Esophagus (tissue), 2 donors: ENCODE measurements at regions not wholly inside any gene's neighbourhood (a gene's known extent, or its start where the extent isn't known, plus 50 kb on each side); places are given as distances from the start of the nearest gene placed in this dataset.

Experiments
- H3K27ac ChIP-seq, 2 donors: one replicate each; pipeline ENCODE4 v1.5.1; 2013; ENCODE audit warnings: low read depth in 2 of 2, mild to moderate bottlenecking in 2 of 2, inconsistent platforms in 1 of 2, low read length in 1 of 2, moderate library complexity in 1 of 2
- H3K27me3 ChIP-seq, 2 donors: one replicate each; pipeline ENCODE4 v1.6.1; 2013; ENCODE audit warnings: low read length in 2 of 2, control low read depth in 1 of 2, mild to moderate bottlenecking in 1 of 2; ENCODE audit not compliant: insufficient read depth in 2 of 2, control insufficient read depth in 1 of 2
- H3K36me3 ChIP-seq, 2 donors: one replicate each; pipeline ENCODE4 v1.6.1; 2013; ENCODE audit warnings: low read length in 1 of 2; ENCODE audit not compliant: control insufficient read depth in 2 of 2, insufficient read depth in 2 of 2
- H3K4me1 ChIP-seq, 2 donors: one replicate each; pipeline ENCODE4 v1.6.1; 2013; ENCODE audit warnings: low read length in 1 of 2; ENCODE audit not compliant: control insufficient read depth in 2 of 2, insufficient read depth in 2 of 2
- H3K4me3 ChIP-seq, 2 donors: one replicate each; pipeline ENCODE4 v1.5.1; 2013; ENCODE audit warnings: low read length in 2 of 2, mild to moderate bottlenecking in 2 of 2, low read depth in 1 of 2, moderate library complexity in 1 of 2
- H3K9me3 ChIP-seq, 2 donors: one replicate each; pipeline ENCODE4 v1.6.1; 2013; ENCODE audit warnings: mild to moderate bottlenecking in 2 of 2, low read depth in 1 of 2, low read length in 1 of 2, moderate library complexity in 1 of 2; ENCODE audit not compliant: control insufficient read depth in 2 of 2, insufficient read depth in 1 of 2
- WGBS, 2 donors: extraction: QIAGEN DNeasy Blood & Tissue Kit; methylation state at CpG; one replicate each; pipeline ENCODE4 v1.1.7; 2013; 5-methylcytosine and 5-hydroxymethylcytosine counted together
- donor health status: healthy with polysubstance abuse.
- donor health status: Bipolar disorder and iron deficiency.

DNA sequence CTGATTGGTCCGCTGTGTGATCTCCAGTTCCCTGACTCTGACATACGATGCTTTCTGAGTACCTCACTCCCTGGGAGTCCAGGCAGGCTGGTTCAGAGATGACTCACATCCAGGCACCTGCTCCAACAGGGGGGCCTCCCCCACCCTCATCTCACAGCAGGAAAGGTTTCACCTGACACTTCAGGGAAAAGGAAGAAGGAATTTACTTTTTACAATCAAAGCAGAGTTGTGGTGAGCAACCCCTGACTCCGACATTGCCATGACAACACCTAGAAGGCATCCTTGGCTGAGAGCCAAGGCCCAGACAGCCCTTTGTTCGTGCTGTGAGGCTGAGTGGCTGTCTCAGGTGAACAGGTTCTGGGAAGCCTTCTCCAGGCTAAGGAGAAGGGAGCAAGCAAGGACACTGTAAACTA, 164.6 kb upstream of the GJB5 start:
- H3K4me3 ChIP-seq = no peak overlapping the region
- 26 to 28% methylated on average over 4 of the region's 4 CpGs for WGBS, 2 donors
- H3K9me3 ChIP-seq = no peaks in the 10 kb centered on the region
- peaks cover 0 to 3% of the 10 kb centered on the region in 2 donors for H3K27me3 ChIP-seq
- no peak overlapping the region for H3K27ac ChIP-seq
- no peaks in the 10 kb centered on the region for H3K4me1 ChIP-seq
- no peaks in the 10 kb centered on the region for H3K36me3 ChIP-seq

DNA sequence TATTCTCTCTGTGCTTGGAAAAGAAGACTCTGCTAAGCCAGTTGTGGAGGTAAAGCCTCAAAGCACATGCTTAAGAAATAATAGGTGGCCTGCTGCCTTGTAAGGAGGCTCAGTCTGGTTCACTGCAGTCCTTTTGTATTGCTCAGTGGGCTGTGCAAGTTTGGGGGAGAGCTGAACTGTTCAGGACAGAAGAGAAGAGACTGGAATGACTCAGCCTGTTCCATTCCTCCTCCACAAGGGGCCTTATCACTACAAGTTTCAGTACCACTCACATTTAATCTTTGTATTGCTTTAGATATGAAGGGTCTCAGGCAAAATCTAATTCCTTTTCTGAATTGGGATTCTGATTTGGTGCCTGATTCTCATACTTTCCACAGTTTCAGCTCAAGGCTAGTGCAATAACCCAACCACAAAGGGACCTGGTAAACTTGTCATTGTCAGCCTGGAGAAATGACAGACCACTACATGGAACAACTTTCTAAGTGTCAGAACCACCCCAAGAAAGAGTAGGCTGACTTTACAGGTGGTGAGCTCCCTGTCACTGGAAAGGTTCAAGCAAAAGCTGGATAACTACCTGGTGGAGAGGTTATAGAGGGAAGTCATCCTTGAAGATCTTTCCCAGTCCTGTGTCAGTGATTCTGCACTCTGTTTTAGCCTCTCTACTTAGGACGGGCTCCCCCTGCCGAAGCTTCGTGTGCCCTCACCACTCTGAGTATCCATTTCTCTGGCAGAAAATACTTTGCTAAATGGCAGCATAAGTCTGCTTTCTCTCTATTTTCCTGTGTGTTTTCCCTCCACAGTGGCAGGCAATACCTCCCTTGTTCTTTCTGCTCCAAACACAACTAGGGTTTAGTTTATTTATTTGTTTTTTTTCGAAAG, 162.9 kb upstream of the GJB5 start:
- no peak overlapping the region for H3K27ac ChIP-seq
- no peaks in the 10 kb centered on the region for H3K36me3 ChIP-seq
- H3K27me3 ChIP-seq = no peaks in the 10 kb centered on the region
- H3K9me3 ChIP-seq = no peaks in the 10 kb centered on the region
- no peaks in the 10 kb centered on the region for H3K4me1 ChIP-seq
- no peak overlapping the region for H3K4me3 ChIP-seq
- WGBS, 2 donors = 51 to 54% methylated on average over 4 of the region's 4 CpGs

GRCh38 chr1:34597877-34598514, 156.9 kb upstream of the GJB5 start:
- H3K4me3 ChIP-seq = no peak overlapping the region
- H3K27ac ChIP-seq = no peak overlapping the region
- no peaks in the 10 kb centered on the region for H3K36me3 ChIP-seq
- 23 to 25% methylated on average over 5 of the region's 5 CpGs for WGBS, 2 donors
- no peaks in the 10 kb centered on the region for H3K9me3 ChIP-seq
- peaks cover 0 to 3% of the 10 kb centered on the region in 2 donors for H3K4me1 ChIP-seq
- H3K27me3 ChIP-seq = no peaks in the 10 kb centered on the region

DNA sequence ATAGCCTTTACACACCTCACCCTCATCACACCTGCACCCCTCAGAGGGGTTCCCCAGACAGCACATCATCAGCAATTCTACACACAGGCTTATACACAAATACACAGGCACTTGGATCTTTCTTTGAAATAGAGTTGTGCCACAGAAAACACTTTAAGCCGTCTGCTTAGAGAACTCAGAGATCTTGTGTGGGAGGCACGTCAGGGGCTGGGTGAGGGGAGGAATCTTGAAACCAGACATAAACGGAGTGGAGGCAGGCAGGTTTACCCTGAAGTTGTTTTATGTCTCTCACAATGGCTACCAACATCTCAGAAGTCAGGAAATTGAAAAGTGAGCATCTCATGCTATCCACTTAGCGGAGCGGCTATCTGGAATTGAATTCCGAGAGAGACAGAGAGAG, 151.9 kb upstream of the GJB5 start:
- 63 to 67% methylated on average over 6 of the region's 6 CpGs for WGBS, 2 donors
- H3K27me3 ChIP-seq = no peaks in the 10 kb centered on the region
- H3K4me1 ChIP-seq = peaks cover 0 to under 1% of the 10 kb centered on the region in 2 donors
- H3K36me3 ChIP-seq = no peaks in the 10 kb centered on the region
- no peaks in the 10 kb centered on the region for H3K9me3 ChIP-seq
- H3K27ac ChIP-seq = no peak overlapping the region
- no peak overlapping the region for H3K4me3 ChIP-seq

DNA sequence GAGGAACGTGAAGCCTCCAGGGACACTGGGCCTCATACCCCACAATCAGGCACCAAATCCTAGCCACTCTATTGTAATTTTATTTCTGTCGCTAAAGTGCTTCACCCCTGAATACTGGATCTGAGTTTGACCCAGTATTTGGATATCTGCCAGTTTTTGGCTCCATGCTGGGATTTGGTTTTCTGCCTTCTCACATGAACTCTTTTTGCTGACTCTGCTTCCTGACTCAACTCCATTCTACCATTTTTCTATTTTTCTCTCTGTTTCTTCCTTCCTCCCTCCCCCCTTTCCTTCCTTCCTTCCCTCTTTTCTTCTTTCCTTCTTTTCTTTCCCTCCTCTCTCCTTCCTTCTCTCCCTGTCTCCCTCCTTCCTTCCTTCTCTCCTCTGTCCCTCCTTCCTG, 151.3 kb upstream of the GJB5 start:
- Histone ChIP-seq H3K9me3 (no peaks in the 10 kb centered on the region), H3K36me3 (no peaks in the 10 kb centered on the region), H3K27ac (no peak overlapping the region), H3K27me3 (no peaks in the 10 kb centered on the region), H3K4me1 (no peaks in the 10 kb centered on the region), H3K4me3 (no peak overlapping the region)
- WGBS, 2 donors = 29 to 62% methylated on average over 2 of the region's 2 CpGs

DNA sequence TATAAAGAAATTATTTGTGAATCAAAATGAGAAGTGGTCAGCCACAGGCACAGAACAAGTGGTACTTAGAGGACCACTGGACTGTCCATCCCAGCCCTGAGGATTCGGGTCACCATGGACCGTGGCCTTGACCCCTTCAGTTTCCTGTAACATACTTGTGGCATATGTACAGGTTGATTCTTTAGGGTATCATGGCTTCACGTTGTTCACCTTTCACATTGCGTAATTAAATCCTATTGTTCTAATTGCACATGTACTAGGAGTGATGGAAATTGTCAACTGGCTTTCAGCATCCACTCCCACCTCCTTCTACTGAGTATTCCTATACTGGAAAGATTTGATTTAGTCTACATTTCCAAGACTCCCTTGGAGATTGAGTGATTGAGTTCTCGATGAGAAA, 148.3 kb upstream of the GJB5 start:
- H3K9me3 ChIP-seq = no peaks in the 10 kb centered on the region
- 82% methylated on average over 5 of the region's 5 CpGs for WGBS, 2 donors
- no peaks in the 10 kb centered on the region for H3K27me3 ChIP-seq
- no peaks in the 10 kb centered on the region for H3K4me1 ChIP-seq
- H3K4me3 ChIP-seq = no peak overlapping the region
- H3K27ac ChIP-seq = no peak overlapping the region
- H3K36me3 ChIP-seq = no peaks in the 10 kb centered on the region

DNA sequence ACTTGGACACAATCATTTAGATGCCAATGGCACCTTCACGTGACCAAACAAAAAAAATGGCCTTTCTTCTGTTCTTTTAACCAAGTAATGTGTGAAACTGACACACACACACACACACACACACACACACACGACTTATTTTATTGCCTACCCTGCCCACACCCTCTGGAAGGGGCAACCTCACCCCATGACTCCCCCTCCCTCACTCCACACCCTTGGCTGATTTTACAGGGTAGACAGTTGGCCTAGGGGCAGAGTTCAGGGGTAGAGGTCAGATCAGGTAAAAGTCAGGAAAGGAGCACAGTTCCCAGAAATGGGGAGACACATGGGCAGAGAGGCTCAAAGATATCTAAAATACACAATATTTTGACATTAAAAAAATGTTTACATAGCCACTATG, 144.8 kb upstream of the GJB5 start:
- Histone ChIP-seq H3K4me3 (no peak overlapping the region), H3K27ac (no peak overlapping the region), H3K4me1 (peaks cover 0 to 2% of the 10 kb centered on the region in 2 donors), H3K36me3 (no peaks in the 10 kb centered on the region), H3K9me3 (no peaks in the 10 kb centered on the region), H3K27me3 (no peaks in the 10 kb centered on the region)
- 45 to 47% methylated on average over 2 of the region's 2 CpGs for WGBS, 2 donors

GRCh38 chr1:34611571-34611970, 143.3 kb upstream of the GJB5 start:
- Histone ChIP-seq H3K9me3 (no peaks in the 10 kb centered on the region), H3K4me1 (peaks cover 0 to 2% of the 10 kb centered on the region in 2 donors), H3K27ac (no peak overlapping the region), H3K4me3 (no peak overlapping the region), H3K36me3 (no peaks in the 10 kb centered on the region), H3K27me3 (no peaks in the 10 kb centered on the region)
- WGBS, 2 donors = 69 to 73% methylated on average over 5 of the region's 5 CpGs

GRCh38 chr1:34612091-34612827, 142.6 kb upstream of the GJB5 start:
- Histone ChIP-seq H3K4me1 (peaks cover 0 to 2% of the 10 kb centered on the region in 2 donors), H3K9me3 (no peaks in the 10 kb centered on the region), H3K27ac (no peak overlapping the region), H3K36me3 (no peaks in the 10 kb centered on the region), H3K4me3 (no peak overlapping the region), H3K27me3 (no peaks in the 10 kb centered on the region)
- 66% methylated on average over 9 of the region's 9 CpGs for WGBS, 2 donors
